Gastroesophageal sphincter (tissue), 4 donors: ENCODE measurements at regions not wholly inside any gene's neighbourhood (a gene's known extent, or its start where the extent isn't known, plus 50 kb on each side); places are given as distances from the start of the nearest gene placed in this dataset.
A peak's percentile ranks its signal among the peaks of the same experiment; 100 is the strongest.

ENCODE experiments used
- ATAC-seq: fragments of 150-250 bp; one replicate; pipeline ENCODE4 v1.9.1; 2016; ENCODE audit warnings: mild to moderate bottlenecking, moderate library complexity
- H3K27ac ChIP-seq, 4 donors: fragments of 200-600 bp; sonication (generic) in 3 of 4; 1 replicate in 3 of 4; 2 replicates in 1 of 4; pipeline ENCODE4 v1.5.1; 2016 to 2019
- H3K27me3 ChIP-seq: fragments of 200-600 bp; sonication (generic); one replicate; pipeline ENCODE4 v1.5.1; 2019
- H3K36me3 ChIP-seq, 2 donors: fragments of 200-600 bp; sonication (generic); one replicate each; pipeline ENCODE4 v1.5.1; 2019; ENCODE audit warnings: control low read depth in 1 of 2
- H3K4me1 ChIP-seq, 3 donors: fragments of 200-600 bp; sonication (generic); 1 replicate in 2 of 3; 2 replicates in 1 of 3; pipeline ENCODE4 v1.5.1; 2016 to 2019; ENCODE audit warnings: control low read depth in 2 of 3
- H3K4me3 ChIP-seq, 2 donors: fragments of 200-600 bp; sonication (generic); one replicate each; pipeline ENCODE4 v1.5.1; 2019; ENCODE audit warnings: mild to moderate bottlenecking in 1 of 2, moderate library complexity in 1 of 2
- H3K9me3 ChIP-seq, 3 donors: fragments of 200-600 bp; sonication (generic); one replicate each; pipeline ENCODE4 v1.5.1; 2017 to 2019; ENCODE audit warnings: control low read depth in 2 of 3
- CTCF ChIP-seq, 4 experiments: fragments of 200-600 bp in 2 of 4; fragments of 450-650 bp in 2 of 4; sonication (generic) in 1 of 4; IDR thresholded peaks; one replicate each; pipeline ENCODE4 v1.5.1; 2017 to 2019; ENCODE audit warnings: antibody characterized with exemption in 4 of 4, mild to moderate bottlenecking in 2 of 4, moderate library complexity in 2 of 4
- EP300 ChIP-seq: sonication (generic); formaldehyde crosslinking; IDR thresholded peaks from one replicate; pipeline ENCODE4 v1.6.1; 2017; ENCODE audit warnings: antibody characterized with exemption, mild to moderate bottlenecking
- POLR2A ChIP-seq, 2 donors: fragments of 450-650 bp; IDR thresholded peaks; one replicate each; pipeline ENCODE4 v1.6.1; 2017; ENCODE audit warnings: antibody characterized with exemption in 2 of 2, mild to moderate bottlenecking in 2 of 2, moderate library complexity in 1 of 2
- POLR2AphosphoS5 ChIP-seq: sonication (generic); formaldehyde crosslinking; IDR thresholded peaks from one replicate; pipeline ENCODE4 v1.6.1; 2017; ENCODE audit warnings: antibody characterized with exemption
- WGBS, 2 donors: methylation state at CpG; one replicate each; pipeline ENCODE4 v1.1.5; 2018; ENCODE audit warnings: low coverage in 1 of 2; 5-methylcytosine and 5-hydroxymethylcytosine counted together
- small RNA-seq, 4 donors: library from RNA; depleted of rRNA; stranded (forward); fragments of <200 nt; gene quantifications; one replicate each; pipeline ENCODE3, GENCODE V24; 2016

GRCh38 chr18:52287151-52287550, 52.8 kb upstream of the DCC start:
- Histone ChIP-seq H3K27ac (no peak overlapping the region), H3K4me3 (no peak overlapping the region), H3K4me1 (no peaks in the 10 kb centered on the region), H3K27me3 (peaks cover 6% of the 10 kb centered on the region), H3K36me3 (no peaks in the 10 kb centered on the region), H3K9me3 (no peaks in the 10 kb centered on the region)
- 0 to 11% methylated on average over 1 of the region's 1 CpG for WGBS, 2 donors
- TF ChIP-seq EP300 (no peak), POLR2A (IDR thresholded peaks at IDR 0.05) (no peak), POLR2AphosphoS5 (no peak), CTCF (IDR thresholded peaks at IDR 0.05) (no peak)
- no peak for ATAC-seq

GRCh38 chr18:52288403-52289004, 51.5 kb upstream of the DCC start:
- H3K4me1 ChIP-seq, result no peaks in the 10 kb centered on the region
- no peak overlapping the region for H3K27ac ChIP-seq
- no peaks in the 10 kb centered on the region for H3K9me3 ChIP-seq
- ATAC-seq, result no peak
- no peaks in the 10 kb centered on the region for H3K36me3 ChIP-seq
- TF ChIP-seq POLR2AphosphoS5 (no peak), POLR2A (IDR thresholded peaks at IDR 0.05) (no peak), EP300 (no peak), CTCF (IDR thresholded peaks at IDR 0.05) (peak in 1 of 4 experiments; percentile 34)
- H3K4me3 ChIP-seq, result no peak overlapping the region
- peaks cover 6% of the 10 kb centered on the region for H3K27me3 ChIP-seq
- 40 to 52% methylated on average over 5 to 7 of the region's 7 CpGs for WGBS, 2 donors

- Histone ChIP-seq H3K36me3 (no peaks in the 10 kb centered on the region), H3K9me3 (no peaks in the 10 kb centered on the region), H3K4me3 (no peak overlapping the region), H3K27me3 (peaks cover 6% of the 10 kb centered on the region), H3K4me1 (no peaks in the 10 kb centered on the region), H3K27ac (no peak overlapping the region)
- ATAC-seq, result no peak
- 67 to 85% methylated on average over 1 of the region's 1 CpG for WGBS, 2 donors
- no peak for TF ChIP-seq EP300
- no peak for TF ChIP-seq POLR2A (IDR thresholded peaks at IDR 0.05)
- TF ChIP-seq POLR2AphosphoS5, result no peak
- TF ChIP-seq CTCF (IDR thresholded peaks at IDR 0.05), result no peak
These were observed 50.6 kb upstream of the DCC start for GRCh38 chr18:52289392-52289791.

Small RNAs in the stretch of these regions (small RNA-seq; reads per million reads assigned to genes)
- gene RNU1-46P, result 0 to 0.77 (median 0) reads per million in 4 donors
